ENCODE measurements at regions not wholly inside any gene's neighbourhood (a gene's known extent, or its start where the extent isn't known, plus 50 kb on each side); places are given as distances from the start of the nearest gene placed in this dataset.

GRCh38 chr5:96247097-96247701 lies 185.8 kb downstream of the PCSK1 start:
- Histone ChIP-seq H3K4me1 (peaks cover 27% of the 10 kb centered on the region), H3K27ac (peak overlapping the region in 1 of 2 experiments; percentile 32; a peak in 2 of 6 replicates), H3K4me3 (no peak overlapping the region), H3K9me3 (no peaks in the 10 kb centered on the region), H3K4me2 (no peak overlapping the region)
- POLR2A ChIA-PET, result no interaction called here
- ATAC-seq (no peak), DNase-seq (ENCODE audit: low read depth in 1 of 2, low spot score in 1 of 2) (no peak), FAIRE-seq (peak; percentile 51)
- TF ChIP-seq RAD21 (conservative IDR thresholded peaks at IDR 0.05 in 1 of 2, IDR thresholded peaks at IDR 0.05 in 1 of 2), result no peak
- no peak for TF ChIP-seq FOXS1 (CRISPR knock-in tag; IDR thresholded peaks at IDR 0.05)
- no peak for TF ChIP-seq CHD2 (IDR thresholded peaks at IDR 0.05; ENCODE audit: low read length, partially characterized antibody)
- TF ChIP-seq HES2 (IDR thresholded peaks at IDR 0.05), result no peak
- no peak for TF ChIP-seq REST (IDR thresholded peaks at IDR 0.05)
- no peak for TF ChIP-seq JUN (IDR thresholded peaks at IDR 0.05)
- no peak for TF ChIP-seq ZNF302 (CRISPR knock-in tag; IDR thresholded peaks at IDR 0.05)
- no peak for TF ChIP-seq JUNB (IDR thresholded peaks at IDR 0.05)
- no peak for TF ChIP-seq HOXA7 (CRISPR knock-in tag; IDR thresholded peaks at IDR 0.05)
- no peak for TF ChIP-seq HEYL (CRISPR knock-in tag; IDR thresholded peaks at IDR 0.05)
- no peak for TF ChIP-seq HMGXB4 (CRISPR knock-in tag; IDR thresholded peaks at IDR 0.05; ENCODE audit: borderline replicate concordance)
- no peak for TF ChIP-seq ATOH8 (CRISPR knock-in tag; IDR thresholded peaks at IDR 0.05; ENCODE audit: low read depth)
- CTCF ChIA-PET, result interaction anchor here (0.6 kb wide), 1 partner anchor 26 kb away, joined by 3 read pairs; no protein-coding TSS in a partner anchor
- WGBS (ENCODE audit: missing lambda C conversion rate), result 92% methylated on average over 4 of the region's 4 CpGs

- Histone ChIP-seq H3K27ac (peak overlapping the region; percentile 58 to 60), H3K9me3 (no peaks in the 10 kb centered on the region), H3K4me3 (0 out of 3 replicates have a peak overlapping the region, but pooled peaks have one; percentile 9), H3K4me2 (peak overlapping the region; percentile 73), H3K4me1 (peaks cover 27% of the 10 kb centered on the region)
- ATAC-seq (peak; percentile 66 to 92; a peak in 5 of 6 replicates), DNase-seq (ENCODE audit: low read depth in 1 of 2, low spot score in 1 of 2) (peak in 1 of 2 experiments; percentile 49), FAIRE-seq (no peak)
- ChIA-PET CTCF (no interaction called here), POLR2A (interaction anchor here (0.6 kb wide), 1 partner anchor 9 kb away, joined by 3 read pairs; no protein-coding TSS in a partner anchor)
- WGBS (ENCODE audit: missing lambda C conversion rate), result 34% methylated on average over 4 of the region's 4 CpGs
- TF ChIP-seq MAFK (IDR thresholded peaks at IDR 0.05; ENCODE audit: partially characterized antibody), result no peak
- TF ChIP-seq RAD21 (conservative IDR thresholded peaks at IDR 0.05 in 1 of 2, IDR thresholded peaks at IDR 0.05 in 1 of 2), result no peak
- TF ChIP-seq MAX (IDR thresholded peaks at IDR 0.05), result no peak
- no peak for TF ChIP-seq ZFP36 (IDR thresholded peaks at IDR 0.05; ENCODE audit: borderline replicate concordance, partially characterized antibody)
- TF ChIP-seq GATA3 (IDR thresholded peaks at IDR 0.05; ENCODE audit: borderline replicate concordance), result peak; percentile 81
- no peak for TF ChIP-seq CHD4 (IDR thresholded peaks at IDR 0.05; ENCODE audit: borderline replicate concordance)
- TF ChIP-seq FOSB (CRISPR knock-in tag; IDR thresholded peaks at IDR 0.05), result no peak
- TF ChIP-seq KDM1A (IDR thresholded peaks at IDR 0.05; ENCODE audit: low read depth), result no peak
- no peak for TF ChIP-seq CBX2 (IDR thresholded peaks at IDR 0.05; ENCODE audit: borderline replicate concordance, low read depth)
- TF ChIP-seq FOSL2 (IDR thresholded peaks at IDR 0.05), result no peak
- peak; percentile 45; the same call in 1 of the 2 replicates for TF ChIP-seq FOSL2 (CRISPR knock-in tag; IDR thresholded peaks at IDR 0.05)
- no peak for TF ChIP-seq BCL3 (IDR thresholded peaks at IDR 0.05)
- TF ChIP-seq CEBPB (IDR thresholded peaks at IDR 0.05), result peak; percentile 63 to 79
These were observed 187.6 kb downstream of the PCSK1 start for GRCh38 chr5:96245140-96246091.

Measured in A549 (cell line).